Panc1 (cell line): ENCODE measurements at regions not wholly inside any gene's neighbourhood (a gene's known extent, or its start where the extent isn't known, plus 50 kb on each side); places are given as distances from the start of the nearest gene placed in this dataset.

Experiments
- ATAC-seq: fragments of 200-7000 bp; cut with Tn5 transposase; 2 replicates; pipeline ENCODE4 v1.9.1; 2020; ENCODE audit warnings: mild to moderate bottlenecking, moderate library complexity
- BruUV-seq: library from RNA; stranded (reverse); fragments of 400-500 nt; replicated peaks from 2 replicates; lab custom pipeline; 2021; lab: Mats Ljungman, UMichigan
- CTCF ChIA-PET: fragments of 300-600 bp; sonication (Branson Sonifier 250); formaldehyde crosslinking; loops from one replicate; lab custom pipeline; 2022; ENCODE audit warnings: antibody characterized with exemption; lab: Charles Lee
- POLR2A ChIA-PET: fragments of 300-600 bp; sonication (Branson Sonifier 250); formaldehyde crosslinking; loops from one replicate; lab custom pipeline; 2022; ENCODE audit warnings: antibody characterized with exemption; lab: Charles Lee
- DNase-seq: peaks from one replicate; pipeline ENCODE4 v3.0.0-alpha.2; 2010; ENCODE audit warnings: low read depth, low spot score
- H3K27ac ChIP-seq: 2 replicates; pipeline ENCODE4 v1.5.1; 2011; ENCODE audit warnings: mild to moderate bottlenecking, low read length, inconsistent platforms
- H3K27me3 ChIP-seq: fragments of 200-500 bp; sonication (Bioruptor generic); 2 replicates; pipeline ENCODE4 v1.6.0; 2014; ENCODE audit warnings: low read length, inconsistent platforms; ENCODE audit not compliant: control insufficient read depth, insufficient read depth
- H3K36me3 ChIP-seq: fragments of 200-500 bp; sonication (Bioruptor generic); 2 replicates; pipeline ENCODE4 v1.5.1; 2014; ENCODE audit warnings: inconsistent platforms, mild to moderate bottlenecking, low read length, moderate library complexity; ENCODE audit not compliant: control insufficient read depth, insufficient read depth
- H3K4me1 ChIP-seq: 2 replicates; pipeline ENCODE4 v1.5.1; 2011; ENCODE audit warnings: inconsistent platforms, mild to moderate bottlenecking, low read length, moderate library complexity; ENCODE audit not compliant: control insufficient read depth, insufficient read depth
- H3K4me3 ChIP-seq, 2 experiments: 2 replicates each; pipeline ENCODE4 v1.5.1; 2011 to 2012; ENCODE audit warnings: low read depth in 2 of 2, low read length in 2 of 2, mild to moderate bottlenecking in 2 of 2, inconsistent platforms in 1 of 2, moderate library complexity in 1 of 2
- H3K9me3 ChIP-seq: fragments of 200-500 bp; sonication (Bioruptor generic); 2 replicates; pipeline ENCODE4 v1.5.1; 2014; ENCODE audit warnings: low read depth, mild to moderate bottlenecking, inconsistent platforms, low read length, moderate library complexity; ENCODE audit not compliant: control insufficient read depth, insufficient read depth
- CTCF ChIP-seq: fragments of 450-650 bp; IDR thresholded peaks from 2 replicates; pipeline ENCODE4 v1.5.1; 2017; ENCODE audit warnings: mild to moderate bottlenecking
- POLR2AphosphoS5 ChIP-seq: IDR thresholded peaks from 2 replicates; pipeline ENCODE4 v1.6.1; 2012; ENCODE audit warnings: mild to moderate bottlenecking, low read depth, low read length, moderate library complexity
- SIN3A ChIP-seq: IDR thresholded peaks from 2 replicates; pipeline ENCODE4 v1.6.1; 2012; ENCODE audit warnings: low read depth, mild to moderate bottlenecking, low read length, moderate library complexity, borderline replicate concordance; ENCODE audit not compliant: insufficient read depth
- TCF7L2 ChIP-seq: IDR thresholded peaks from 2 replicates; pipeline ENCODE4 v1.6.1; 2011; ENCODE audit warnings: mild to moderate bottlenecking, low read depth, low read length, inconsistent platforms
- in situ Hi-C: cut with HindIII; loops from 2 replicates; pipeline ENCODE4 v1.10.0; 2016; ENCODE audit warnings: low sequenced_read_pairs, low pct_unique_long_range_greater_than_20kb
- intact Hi-C: fragments of 100-400 bp; cut with micrococcal nuclease; formaldehyde crosslinking; loops from one replicate; pipeline ENCODE4 v1.10.0; 2022; ENCODE audit not compliant: unreplicated experiment
- TF ChIP-seq, protein P1 (sequence below), 2 experiments: IDR thresholded peaks; 2 replicates each; pipeline ENCODE4 v1.6.1; 2011 to 2012; ENCODE audit warnings: low read depth in 2 of 2, control low read depth in 1 of 2, low read length in 1 of 2, mild to moderate bottlenecking in 1 of 2, moderate library complexity in 1 of 2; ENCODE audit not compliant: insufficient read depth in 1 of 2

- Histone ChIP-seq H3K9me3 (no peaks in the 10 kb centered on the region), H3K36me3 (no peaks in the 10 kb centered on the region), H3K27ac (no peak overlapping the region), H3K4me3 (no peak overlapping the region), H3K4me1 (no peaks in the 10 kb centered on the region), H3K27me3 (no peaks in the 10 kb centered on the region)
- ATAC-seq (no peak), DNase-seq (no peak)
- ChIA-PET POLR2A (no interaction called here), CTCF (no interaction called here)
- intact Hi-C loops = no loop called here
- TF ChIP-seq CTCF (no peak), TCF7L2 (no peak), POLR2AphosphoS5 (no peak), SIN3A (no peak)
- TF ChIP-seq, protein P1, sequence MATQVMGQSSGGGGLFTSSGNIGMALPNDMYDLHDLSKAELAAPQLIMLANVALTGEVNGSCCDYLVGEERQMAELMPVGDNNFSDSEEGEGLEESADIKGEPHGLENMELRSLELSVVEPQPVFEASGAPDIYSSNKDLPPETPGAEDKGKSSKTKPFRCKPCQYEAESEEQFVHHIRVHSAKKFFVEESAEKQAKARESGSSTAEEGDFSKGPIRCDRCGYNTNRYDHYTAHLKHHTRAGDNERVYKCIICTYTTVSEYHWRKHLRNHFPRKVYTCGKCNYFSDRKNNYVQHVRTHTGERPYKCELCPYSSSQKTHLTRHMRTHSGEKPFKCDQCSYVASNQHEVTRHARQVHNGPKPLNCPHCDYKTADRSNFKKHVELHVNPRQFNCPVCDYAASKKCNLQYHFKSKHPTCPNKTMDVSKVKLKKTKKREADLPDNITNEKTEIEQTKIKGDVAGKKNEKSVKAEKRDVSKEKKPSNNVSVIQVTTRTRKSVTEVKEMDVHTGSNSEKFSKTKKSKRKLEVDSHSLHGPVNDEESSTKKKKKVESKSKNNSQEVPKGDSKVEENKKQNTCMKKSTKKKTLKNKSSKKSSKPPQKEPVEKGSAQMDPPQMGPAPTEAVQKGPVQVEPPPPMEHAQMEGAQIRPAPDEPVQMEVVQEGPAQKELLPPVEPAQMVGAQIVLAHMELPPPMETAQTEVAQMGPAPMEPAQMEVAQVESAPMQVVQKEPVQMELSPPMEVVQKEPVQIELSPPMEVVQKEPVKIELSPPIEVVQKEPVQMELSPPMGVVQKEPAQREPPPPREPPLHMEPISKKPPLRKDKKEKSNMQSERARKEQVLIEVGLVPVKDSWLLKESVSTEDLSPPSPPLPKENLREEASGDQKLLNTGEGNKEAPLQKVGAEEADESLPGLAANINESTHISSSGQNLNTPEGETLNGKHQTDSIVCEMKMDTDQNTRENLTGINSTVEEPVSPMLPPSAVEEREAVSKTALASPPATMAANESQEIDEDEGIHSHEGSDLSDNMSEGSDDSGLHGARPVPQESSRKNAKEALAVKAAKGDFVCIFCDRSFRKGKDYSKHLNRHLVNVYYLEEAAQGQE (IDR thresholded peaks at IDR 0.05; ENCODE audit: insufficient read depth in 1 of 2, low read depth in 2 of 2, low read length in 1 of 2) = no peak
- no TSS peak for BruUV-seq
- in situ Hi-C loops = no loop called here
These were observed 2244.5 kb upstream of the WWC1 start for GRCh38 chr5:166046956-166047355.

GRCh38 chr5:166050531-166050930, 2240.9 kb upstream of the WWC1 start:
- BruUV-seq = no TSS peak
- DNase-seq (no peak), ATAC-seq (no peak)
- no peak overlapping the region for H3K27ac ChIP-seq
- no peak overlapping the region for H3K4me3 ChIP-seq
- TF ChIP-seq SIN3A = no peak
- TF ChIP-seq, protein P1 (IDR thresholded peaks at IDR 0.05; ENCODE audit: insufficient read depth in 1 of 2, low read depth in 2 of 2, low read length in 1 of 2) = no peak
- no peak for TF ChIP-seq TCF7L2
- TF ChIP-seq POLR2AphosphoS5 = no peak
- TF ChIP-seq CTCF = no peak
- H3K36me3 ChIP-seq = no peaks in the 10 kb centered on the region
- POLR2A ChIA-PET = no interaction called here
- CTCF ChIA-PET = no interaction called here
- H3K9me3 ChIP-seq = no peaks in the 10 kb centered on the region
- in situ Hi-C loops (no loop called here), intact Hi-C loops (no loop called here)
- H3K27me3 ChIP-seq = no peaks in the 10 kb centered on the region
- no peaks in the 10 kb centered on the region for H3K4me1 ChIP-seq
